ENCODE measurements at regions not wholly inside any gene's neighbourhood (a gene's known extent, or its start where the extent isn't known, plus 50 kb on each side); places are given as distances from the start of the nearest gene placed in this dataset.

DNA sequence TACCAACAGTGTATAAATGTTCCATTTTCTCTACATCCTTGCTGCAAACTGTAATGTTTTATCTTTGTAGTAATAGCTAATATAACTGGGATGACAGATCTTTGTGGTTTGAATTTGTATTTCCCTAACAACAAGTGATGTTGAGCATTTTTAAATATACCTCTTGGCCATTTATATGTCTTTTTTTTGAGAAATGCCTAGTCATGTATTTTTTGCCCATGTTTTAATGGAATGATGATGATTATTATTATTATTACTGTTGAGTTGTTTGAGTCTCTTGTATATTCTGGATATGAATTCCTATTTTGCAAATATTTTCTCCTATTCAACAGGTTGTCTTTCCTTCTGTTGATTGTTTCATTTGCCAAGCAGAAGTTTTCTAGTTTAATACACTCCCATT is 654.9 kb downstream of the ZPLD1 start:
- Mint-ChIP-seq H3K4me3 (ENCODE audit: unreplicated experiment) (no peak overlapping the region), H3K27me3 (ENCODE audit: insufficient read depth, unreplicated experiment) (no peaks in the 10 kb centered on the region), H3K9me3 (ENCODE audit: unreplicated experiment) (no peaks in the 10 kb centered on the region), H3K36me3 (ENCODE audit: insufficient read depth, unreplicated experiment) (no peaks in the 10 kb centered on the region), H3K27ac (ENCODE audit: unreplicated experiment) (no peak overlapping the region), H3K4me1 (ENCODE audit: low read depth, unreplicated experiment) (peaks cover 15% of the 10 kb centered on the region)
- CTCF ChIA-PET = no interaction called here
- no peaks in the 10 kb centered on the region for H3K27me3 ChIP-seq (replicated peaks; ENCODE audit: control insufficient read depth, insufficient read depth, low read length)
- BruUV-seq (replicated peaks) = no TSS peak
- no peak for DNase-seq
- peaks cover 32% of the 10 kb centered on the region for H3K4me1 ChIP-seq
- no peak overlapping the region for H3K4me3 ChIP-seq (ENCODE audit: low read depth, low read length)
- POLR2A ChIA-PET = no interaction called here
- no peaks in the 10 kb centered on the region for H3K36me3 ChIP-seq (ENCODE audit: control insufficient read depth, insufficient read depth, low read length)
- intact Hi-C loops (cut with micrococcal nuclease; ENCODE audit: unreplicated experiment) = loop anchor here (5.0 kb wide), 1 partner anchor 33 kb away; no protein-coding TSS in a partner anchor
- H3K9me3 ChIP-seq = peaks cover 6% of the 10 kb centered on the region; the same call in 1 of the 2 replicates
- no peak for TF ChIP-seq CTCF (IDR thresholded peaks at IDR 0.05; ENCODE audit: insufficient read depth in 1 of 2, low read depth in 1 of 2, low read length in 1 of 2, severe bottlenecking in 1 of 2, unreplicated experiment in 1 of 2)

GRCh38 chr3:103105206-103105605 is 670.4 kb downstream of the ZPLD1 start:
- intact Hi-C loops (cut with micrococcal nuclease; ENCODE audit: unreplicated experiment) = no loop called here
- Histone ChIP-seq H3K27me3 (replicated peaks; ENCODE audit: control insufficient read depth, insufficient read depth, low read length) (no peaks in the 10 kb centered on the region), H3K4me1 (no peaks in the 10 kb centered on the region; the same call in 1 of the 2 replicates), H3K9me3 (no peaks in the 10 kb centered on the region), H3K4me3 (ENCODE audit: low read depth, low read length) (no peak overlapping the region), H3K36me3 (ENCODE audit: control insufficient read depth, insufficient read depth, low read length) (no peaks in the 10 kb centered on the region)
- DNase-seq = no peak
- Mint-ChIP-seq H3K4me1 (ENCODE audit: low read depth, unreplicated experiment) (no peaks in the 10 kb centered on the region), H3K27me3 (ENCODE audit: insufficient read depth, unreplicated experiment) (no peaks in the 10 kb centered on the region), H3K27ac (ENCODE audit: unreplicated experiment) (no peak overlapping the region), H3K36me3 (ENCODE audit: insufficient read depth, unreplicated experiment) (no peaks in the 10 kb centered on the region), H3K9me3 (ENCODE audit: unreplicated experiment) (no peaks in the 10 kb centered on the region), H3K4me3 (ENCODE audit: unreplicated experiment) (no peak overlapping the region)
- no TSS peak for BruUV-seq (replicated peaks)
- ChIA-PET CTCF (no interaction called here), POLR2A (no interaction called here)
- TF ChIP-seq CTCF (IDR thresholded peaks at IDR 0.05; ENCODE audit: insufficient read depth in 1 of 2, low read depth in 1 of 2, low read length in 1 of 2, severe bottlenecking in 1 of 2, unreplicated experiment in 1 of 2) = no peak

DNA sequence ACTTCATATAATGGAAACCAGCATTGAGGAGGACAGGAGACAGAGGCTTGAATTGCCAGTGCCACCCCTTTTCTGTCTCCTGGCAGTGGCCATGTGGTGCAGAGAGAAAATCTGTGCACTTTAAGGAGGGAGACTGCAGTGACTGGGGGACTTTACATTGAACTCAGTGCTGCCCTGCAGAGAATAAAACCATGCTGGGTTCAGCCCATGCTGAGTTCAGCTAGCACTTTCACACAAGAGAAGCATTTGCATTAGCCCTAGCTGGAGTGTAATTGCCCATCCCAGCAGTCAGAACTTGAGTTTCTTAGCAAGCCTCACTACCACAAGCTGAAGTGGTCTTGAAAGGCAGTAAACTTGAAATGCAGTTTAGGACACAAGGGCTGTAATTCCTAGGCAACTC is 677.5 kb downstream of the ZPLD1 start:
- no peak overlapping the region for H3K4me3 ChIP-seq (ENCODE audit: low read depth, low read length)
- no peaks in the 10 kb centered on the region; the same call in 1 of the 2 replicates for H3K4me1 ChIP-seq
- no peak overlapping the region for H3K4me3 Mint-ChIP-seq (ENCODE audit: unreplicated experiment)
- no peak overlapping the region for H3K27ac Mint-ChIP-seq (ENCODE audit: unreplicated experiment)
- intact Hi-C loops (cut with micrococcal nuclease; ENCODE audit: unreplicated experiment) = no loop called here
- H3K27me3 Mint-ChIP-seq (ENCODE audit: insufficient read depth, unreplicated experiment) = no peaks in the 10 kb centered on the region
- TF ChIP-seq CTCF (IDR thresholded peaks at IDR 0.05; ENCODE audit: insufficient read depth in 1 of 2, low read depth in 1 of 2, low read length in 1 of 2, severe bottlenecking in 1 of 2, unreplicated experiment in 1 of 2) = no peak
- BruUV-seq (replicated peaks) = no TSS peak
- ChIA-PET CTCF (no interaction called here), POLR2A (no interaction called here)
- no peaks in the 10 kb centered on the region for H3K9me3 ChIP-seq
- DNase-seq = no peak
- no peaks in the 10 kb centered on the region for H3K27me3 ChIP-seq (replicated peaks; ENCODE audit: control insufficient read depth, insufficient read depth, low read length)
- no peaks in the 10 kb centered on the region for H3K36me3 Mint-ChIP-seq (ENCODE audit: insufficient read depth, unreplicated experiment)
- H3K36me3 ChIP-seq (ENCODE audit: control insufficient read depth, insufficient read depth, low read length) = no peaks in the 10 kb centered on the region
- no peaks in the 10 kb centered on the region for H3K4me1 Mint-ChIP-seq (ENCODE audit: low read depth, unreplicated experiment)
- H3K9me3 Mint-ChIP-seq (ENCODE audit: unreplicated experiment) = no peaks in the 10 kb centered on the region

Data from Caco-2 (cell line).